B cell (primary cell): ENCODE measurements at regions not wholly inside any gene's neighbourhood (a gene's known extent, or its start where the extent isn't known, plus 50 kb on each side); places are given as distances from the start of the nearest gene placed in this dataset.

Experiments used
- ATAC-seq: fragments of 200-7000 bp; cut with Tn5 transposase; one replicate; pipeline ENCODE4 v1.10.0; 2021; ENCODE audit warnings: low read depth, mild to moderate bottlenecking, moderate number of reproducible peaks, moderate library complexity
- CTCF ChIA-PET: fragments of 350-600 bp; sonication (Branson Sonifier 250); formaldehyde crosslinking; loops from one replicate; lab custom pipeline; 2021; ENCODE audit warnings: antibody characterized with exemption, inconsistent platforms; lab: Charles Lee
- POLR2A ChIA-PET: fragments of 350-600 bp; sonication (Branson Sonifier 250); formaldehyde crosslinking; loops from one replicate; lab custom pipeline; 2021; ENCODE audit warnings: antibody characterized with exemption; lab: Charles Lee
- DNase-seq: peaks from one replicate; pipeline ENCODE4 v3.0.0; 2013
- H2AFZ ChIP-seq: 2 replicates; pipeline ENCODE4 v1.6.1; 2012; ENCODE audit warnings: mild to moderate bottlenecking, low read depth, low read length; ENCODE audit not compliant: insufficient read depth, poor library complexity, severe bottlenecking
- H3K27ac ChIP-seq, 2 donors: 1 replicate in 1 of 2; 2 replicates in 1 of 2; pipeline ENCODE4 v1.5.1; 2012 to 2013; ENCODE audit warnings: low read length in 2 of 2, mild to moderate bottlenecking in 2 of 2, moderate library complexity in 1 of 2
- H3K27me3 ChIP-seq, 4 experiments: fragments of 200-600 bp in 1 of 4; sonication (generic) in 1 of 4; replicated peaks in 1 of 4; 1 replicate in 2 of 4; 2 replicates in 2 of 4; pipeline versions ENCODE4 v1.6.1 to v1.7.0; 2013 to 2016; ENCODE audit warnings: low read length in 3 of 4, mild to moderate bottlenecking in 2 of 4, mixed read lengths in 1 of 4, moderate library complexity in 1 of 4; ENCODE audit not compliant: insufficient read depth in 4 of 4, control insufficient read depth in 3 of 4; ENCODE audit errors: control extremely low read depth in 1 of 4
- H3K36me3 ChIP-seq, 2 experiments: replicated peaks in 1 of 2; 1 replicate in 1 of 2; 2 replicates in 1 of 2; pipeline versions ENCODE4 v1.6.1 to v1.7.1; 2013; ENCODE audit warnings: low read length in 1 of 2; ENCODE audit not compliant: insufficient read depth in 2 of 2, control insufficient read depth in 1 of 2; ENCODE audit errors: control extremely low read depth in 1 of 2, extremely low read depth in 1 of 2
- H3K4me1 ChIP-seq, 2 donors: fragments of 200-600 bp in 1 of 2; sonication (generic) in 1 of 2; 1 replicate in 1 of 2; 2 replicates in 1 of 2; pipeline versions ENCODE4 v1.5.1 to v1.6.1; 2013 to 2017; ENCODE audit warnings: low read length in 2 of 2; ENCODE audit not compliant: control insufficient read depth in 2 of 2, insufficient read depth in 2 of 2
- H3K4me2 ChIP-seq: replicated peaks from 2 replicates; pipeline ENCODE3; 2012; ENCODE audit warnings: mild to moderate bottlenecking, low read depth, low read length; ENCODE audit not compliant: poor library complexity, severe bottlenecking
- H3K4me3 ChIP-seq, 5 experiments: fragments of 200-600 bp in 1 of 5; sonication (generic) in 1 of 5; 1 replicate in 3 of 5; 2 replicates in 2 of 5; pipeline versions ENCODE4 v1.5.1 to v1.7.0; 2011 to 2016; ENCODE audit warnings: low read length in 4 of 5, mild to moderate bottlenecking in 4 of 5, low read depth in 2 of 5, control low read depth in 1 of 5, moderate library complexity in 1 of 5; ENCODE audit not compliant: insufficient read depth in 1 of 5; ENCODE audit errors: control extremely low read depth in 1 of 5, extremely low read depth in 1 of 5
- H3K79me2 ChIP-seq: fragments of 200-600 bp; sonication (generic); one replicate; pipeline ENCODE4 v1.6.0; 2016; ENCODE audit warnings: low read length; ENCODE audit not compliant: control insufficient read depth, insufficient read depth
- H3K9ac ChIP-seq: fragments of 200-600 bp; sonication (generic); 2 replicates; pipeline ENCODE4 v1.6.1; 2017; ENCODE audit warnings: mild to moderate bottlenecking, low read length, moderate library complexity
- H3K9me3 ChIP-seq, 3 donors: one replicate each; pipeline versions ENCODE4 v1.6.1 to v1.7.1; 2013; ENCODE audit warnings: low read length in 2 of 3; ENCODE audit not compliant: control insufficient read depth in 2 of 3, insufficient read depth in 1 of 3; ENCODE audit errors: control extremely low read depth in 1 of 3
- H4K20me1 ChIP-seq: 2 replicates; pipeline ENCODE4 v1.6.0; 2012; ENCODE audit warnings: mild to moderate bottlenecking, low read length; ENCODE audit not compliant: insufficient read depth, control insufficient read depth, poor library complexity, severe bottlenecking
- H3K27ac Mint-ChIP-seq: one replicate; pipeline ENCODE4 v1.8.0; 2021; ENCODE audit warnings: mixed read lengths
- H3K27me3 Mint-ChIP-seq: one replicate; pipeline ENCODE4 v1.8.0; 2021; ENCODE audit warnings: mixed read lengths
- H3K4me1 Mint-ChIP-seq: one replicate; pipeline ENCODE4 v1.8.0; 2021; ENCODE audit warnings: mixed read lengths
- H3K4me3 Mint-ChIP-seq: one replicate; pipeline ENCODE4 v1.8.0; 2021; ENCODE audit warnings: mixed read lengths
- H3K9me3 Mint-ChIP-seq: one replicate; pipeline ENCODE4 v1.8.0; 2022; ENCODE audit warnings: mixed read lengths; ENCODE audit not compliant: insufficient read depth
- CTCF ChIP-seq: fragments of 200-600 bp; IDR thresholded peaks from one replicate; pipeline ENCODE4 v1.8.0; 2022; ENCODE audit warnings: antibody characterized with exemption, mild to moderate bottlenecking
- EZH2 ChIP-seq: IDR thresholded peaks from 2 replicates; pipeline ENCODE4 v1.6.1; 2012; ENCODE audit warnings: borderline replicate concordance, low read depth, mild to moderate bottlenecking, moderate library complexity, low read length; ENCODE audit not compliant: insufficient read depth, poor library complexity, severe bottlenecking
- WGBS: methylation state at CpG from one replicate; pipeline ENCODE4 v1.1.5; 2013; ENCODE audit warnings: missing lambda C conversion rate; ENCODE audit not compliant: insufficient coverage; 5-methylcytosine and 5-hydroxymethylcytosine counted together
- intact Hi-C: fragments of 100-400 bp; cut with micrococcal nuclease; formaldehyde crosslinking; loops from one replicate; pipeline ENCODE4 v1.10.0; 2022

GRCh38 chr7:55271069-55271626, 94.0 kb upstream of the LANCL2 start:
- H3K79me2 ChIP-seq: no peaks in the 10 kb centered on the region
- 89% methylated on average over 7 of the region's 8 CpGs for whole genome bisulfite sequencing
- no peak overlapping the region for H3K27ac ChIP-seq
- no peak overlapping the region for H3K4me2 ChIP-seq
- Mint-ChIP-seq H3K4me1 (no peaks in the 10 kb centered on the region), H3K27ac (no peak overlapping the region), H3K27me3 (peaks cover 9% of the 10 kb centered on the region), H3K4me3 (no peak overlapping the region), H3K9me3 (no peaks in the 10 kb centered on the region)
- no peaks in the 10 kb centered on the region for H3K4me1 ChIP-seq
- POLR2A ChIA-PET: no interaction called here
- no peaks in the 10 kb centered on the region for H4K20me1 ChIP-seq
- H3K4me3 ChIP-seq: no peak overlapping the region
- no peaks in the 10 kb centered on the region for H3K36me3 ChIP-seq
- peaks cover 0 to 3% (median 0%) of the 10 kb centered on the region in 3 donors for H3K9me3 ChIP-seq
- no peak overlapping the region for H2AFZ ChIP-seq
- H3K9ac ChIP-seq: no peak overlapping the region
- intact Hi-C loops: no loop called here
- ATAC-seq (no peak), DNase-seq (no peak)
- CTCF ChIA-PET: interaction anchor here (0.9 to 1.0 kb wide), 2 partner anchors 11 to 18 kb away, joined by 3 to 4 read pairs; no protein-coding TSS in a partner anchor
- TF ChIP-seq CTCF (no peak), EZH2 (no peak)
- no peaks in the 10 kb centered on the region for H3K27me3 ChIP-seq

GRCh38 chr7:55271661-55272060, 93.5 kb upstream of the LANCL2 start:
- no peaks in the 10 kb centered on the region for H4K20me1 ChIP-seq
- Mint-ChIP-seq H3K27ac (no peak overlapping the region), H3K9me3 (no peaks in the 10 kb centered on the region), H3K4me3 (no peak overlapping the region), H3K4me1 (no peaks in the 10 kb centered on the region), H3K27me3 (peaks cover 9% of the 10 kb centered on the region)
- H3K36me3 ChIP-seq: no peaks in the 10 kb centered on the region
- no peak overlapping the region for H2AFZ ChIP-seq
- H3K79me2 ChIP-seq: no peaks in the 10 kb centered on the region
- TF ChIP-seq EZH2 (no peak), CTCF (no peak)
- H3K4me2 ChIP-seq: no peak overlapping the region
- DNase-seq (no peak), ATAC-seq (no peak)
- H3K9me3 ChIP-seq: peaks cover 0 to 3% (median 0%) of the 10 kb centered on the region in 3 donors
- no peak overlapping the region for H3K9ac ChIP-seq
- ChIA-PET CTCF (interaction anchor here (1.0 kb wide), 1 partner anchor 10 kb away, joined by 4 read pairs; no protein-coding TSS in a partner anchor), POLR2A (no interaction called here)
- no peaks in the 10 kb centered on the region for H3K27me3 ChIP-seq
- no peak overlapping the region for H3K4me3 ChIP-seq
- H3K4me1 ChIP-seq: no peaks in the 10 kb centered on the region
- intact Hi-C loops: no loop called here
- no peak overlapping the region for H3K27ac ChIP-seq
- WGBS: 90% methylated on average over 7 of the region's 7 CpGs
